NCI-H748 (cell line): ENCODE measurements at regions not wholly inside any gene's neighbourhood (a gene's known extent, or its start where the extent isn't known, plus 50 kb on each side); places are given as distances from the start of the nearest gene placed in this dataset.
A peak's percentile ranks its signal among the peaks of the same experiment; 100 is the strongest.

Experiments
- DNase-seq: peaks from one replicate; lab custom pipeline; 2025; ENCODE audit not compliant: unreplicated experiment; lab: John Stamatoyannopoulos, UW

DNA sequence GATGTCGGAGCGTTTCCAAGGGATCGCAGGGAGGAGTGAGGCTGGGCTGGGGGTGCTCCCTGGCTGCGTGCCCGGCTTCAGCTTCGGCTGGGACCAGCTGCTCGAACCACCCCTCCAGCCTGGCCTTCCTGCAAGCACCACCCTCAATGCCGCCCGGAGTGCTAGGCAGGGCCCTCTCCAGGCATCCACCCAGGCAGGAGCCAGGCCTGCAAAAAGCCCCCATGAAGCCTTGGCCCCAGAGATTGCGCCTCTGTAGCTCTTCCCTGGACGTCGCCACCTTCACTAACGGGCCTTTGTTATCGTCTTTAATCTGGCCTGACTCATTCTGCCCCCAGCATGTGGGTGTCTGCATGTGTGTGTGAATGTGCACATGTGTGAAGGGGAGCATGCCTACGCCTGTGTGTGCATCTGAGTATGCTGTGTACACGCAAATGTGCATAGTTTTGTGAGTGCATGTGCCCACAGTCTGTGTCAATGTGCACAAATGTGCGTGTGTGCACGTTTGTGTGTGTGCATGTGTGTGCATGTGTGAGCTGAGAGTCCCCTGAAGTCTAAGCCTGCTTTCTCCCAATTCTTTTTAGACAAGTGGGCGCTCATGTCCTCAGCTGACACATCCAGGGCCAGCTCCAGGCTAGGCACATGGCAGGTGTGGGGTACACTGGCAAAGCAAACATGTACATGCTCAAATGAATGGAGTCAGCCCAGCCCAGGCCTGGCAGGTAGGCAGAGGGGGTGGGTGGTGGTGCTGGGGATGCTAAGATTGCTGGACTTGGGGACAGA, 195.4 kb upstream of the C14orf180 start:
- no peak for DNase-seq

DNA sequence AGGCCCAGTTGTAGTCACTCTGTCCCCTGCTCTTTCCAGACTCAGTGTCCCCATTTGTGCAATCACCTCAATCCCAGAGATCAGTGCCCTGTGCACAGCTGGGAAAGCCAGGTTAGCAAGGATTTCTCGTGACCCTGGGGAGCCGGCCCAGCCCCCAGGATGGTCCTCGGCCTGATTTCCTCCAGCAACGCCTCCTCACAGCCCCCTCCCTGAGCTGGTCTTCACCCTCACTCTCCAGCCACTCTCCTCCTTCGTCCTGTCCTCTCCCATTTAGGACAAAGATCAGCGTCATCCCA, 194.8 kb upstream of the C14orf180 start:
- no peak for DNase-seq

DNA sequence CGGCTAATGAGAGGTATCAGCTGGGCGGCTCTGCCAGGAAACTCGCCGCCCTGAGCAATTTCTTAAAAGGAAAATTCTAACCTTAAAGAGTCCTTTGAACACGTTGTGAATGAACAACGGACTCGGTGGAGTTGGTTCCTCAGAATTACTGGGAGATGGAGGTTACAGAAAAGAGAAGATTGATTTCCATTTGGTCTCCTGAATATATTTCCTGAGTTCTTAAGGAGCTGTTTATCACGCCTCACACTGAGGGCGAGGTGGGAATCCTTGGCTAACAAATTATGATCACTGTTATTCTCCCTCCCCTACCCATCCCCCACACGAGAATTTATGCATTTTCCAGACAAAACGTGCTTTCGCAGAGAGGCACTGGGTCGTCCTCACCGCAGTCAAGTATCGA, 194.5 kb upstream of the C14orf180 start:
- DNase-seq, result no peak

DNA sequence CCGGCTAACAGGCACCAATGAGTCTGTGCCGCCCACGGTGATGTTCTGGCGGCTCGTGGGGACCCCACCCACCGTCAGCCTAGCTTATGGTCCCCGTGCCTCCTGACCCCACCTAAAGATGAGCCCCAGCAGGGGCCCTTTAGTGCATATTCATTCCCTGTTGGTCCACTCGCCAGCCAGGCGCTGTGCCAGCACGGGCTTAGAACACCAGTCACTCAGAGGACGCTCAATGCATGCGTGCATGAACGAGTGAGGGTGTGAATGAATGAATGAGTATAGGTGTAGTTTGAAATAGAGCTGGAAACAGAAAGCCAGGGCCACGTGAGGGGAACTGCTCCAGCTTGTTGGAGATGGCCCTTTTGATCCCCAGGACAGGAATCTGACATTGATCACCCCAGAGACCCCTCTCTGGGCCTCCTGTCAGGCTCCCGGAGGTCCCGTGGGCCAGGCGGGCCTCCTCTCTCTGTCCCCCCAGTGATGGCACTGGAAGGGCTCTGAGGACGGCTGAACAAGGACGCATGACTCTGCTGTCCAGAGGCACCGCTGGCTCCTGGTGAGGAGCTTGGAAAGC, 193.9 kb upstream of the C14orf180 start:
- DNase-seq, result no peak

DNA sequence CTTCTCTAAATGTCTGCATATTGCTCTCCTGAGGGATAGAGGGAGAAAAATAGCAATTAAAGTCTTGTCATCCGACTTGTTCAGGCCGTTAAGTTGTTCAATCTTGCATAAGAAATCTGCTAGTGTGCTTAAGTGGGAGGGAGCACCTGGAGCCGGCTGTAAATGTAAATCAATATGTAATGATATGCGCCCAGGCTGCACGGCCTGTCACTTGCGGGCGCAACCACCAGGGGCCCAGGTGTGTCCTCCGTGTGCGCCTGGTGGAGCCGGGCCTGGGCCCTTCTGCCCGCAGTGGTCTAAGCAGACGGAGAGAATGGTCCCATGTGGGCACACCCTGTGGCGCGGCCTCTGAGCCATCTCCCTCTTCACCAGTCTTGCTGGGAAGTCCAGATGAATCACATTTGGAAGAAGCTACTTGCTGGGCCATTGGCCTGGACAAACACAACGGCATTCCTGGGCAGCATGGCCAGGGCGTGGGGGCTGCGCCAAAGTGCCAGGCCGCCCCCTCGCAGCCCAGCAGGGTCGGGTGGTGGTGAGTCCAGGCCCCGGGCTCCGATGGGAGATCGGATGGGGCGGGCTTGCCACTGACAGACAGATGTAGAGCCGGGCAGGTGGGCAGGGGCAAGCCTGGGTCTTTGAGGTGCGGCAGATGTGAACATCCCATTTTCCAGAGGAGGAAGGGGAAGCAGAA, 193.3 kb upstream of the C14orf180 start:
- no peak for DNase-seq

DNA sequence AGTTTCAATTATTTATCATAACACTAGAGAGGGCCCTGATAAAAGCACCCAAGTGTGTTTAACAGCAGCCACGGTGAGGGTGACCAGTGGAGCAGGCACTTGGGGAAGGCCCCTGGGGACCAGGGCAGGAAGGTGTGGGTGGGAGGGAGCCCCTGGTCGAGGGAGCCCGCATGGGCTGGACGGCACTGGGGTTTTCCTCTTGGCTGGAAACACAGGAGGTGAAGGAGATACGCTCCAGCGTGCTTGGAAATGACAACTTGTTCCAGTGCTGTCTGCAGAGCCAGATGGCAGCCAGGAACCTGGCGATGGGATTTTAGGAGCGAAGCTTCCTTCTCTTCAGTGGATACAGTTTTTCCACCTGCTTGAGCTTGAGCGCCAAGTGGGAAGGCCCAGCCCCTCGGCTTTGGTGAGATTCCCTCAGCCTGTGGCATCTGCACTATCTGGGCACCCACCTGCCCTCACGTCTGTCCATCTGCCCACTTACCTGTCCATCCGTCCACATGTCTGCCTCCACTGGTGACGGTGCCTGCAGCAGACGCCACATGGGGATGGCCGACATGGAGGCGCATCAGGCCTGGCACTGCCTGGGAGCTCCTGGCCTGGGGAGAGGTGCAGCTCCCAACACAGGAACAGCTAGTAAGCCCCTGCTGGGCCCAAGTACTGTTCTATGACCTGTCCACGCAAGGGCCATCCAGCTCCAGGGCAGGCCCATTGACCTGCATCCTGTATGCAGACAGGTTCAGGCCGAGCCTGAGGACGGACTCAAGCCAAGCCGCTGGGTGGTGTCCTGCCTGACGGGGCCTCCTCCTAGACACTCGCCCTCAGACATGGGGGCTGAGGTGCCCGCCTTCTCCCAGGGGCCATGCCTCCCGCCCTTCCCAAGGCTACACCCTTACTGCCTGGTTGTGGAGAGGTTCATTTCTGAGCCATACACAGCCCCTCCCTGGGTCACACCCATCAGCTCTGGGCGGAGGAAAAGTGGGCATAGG, 192.2 kb upstream of the C14orf180 start:
- DNase-seq, result no peak

DNA sequence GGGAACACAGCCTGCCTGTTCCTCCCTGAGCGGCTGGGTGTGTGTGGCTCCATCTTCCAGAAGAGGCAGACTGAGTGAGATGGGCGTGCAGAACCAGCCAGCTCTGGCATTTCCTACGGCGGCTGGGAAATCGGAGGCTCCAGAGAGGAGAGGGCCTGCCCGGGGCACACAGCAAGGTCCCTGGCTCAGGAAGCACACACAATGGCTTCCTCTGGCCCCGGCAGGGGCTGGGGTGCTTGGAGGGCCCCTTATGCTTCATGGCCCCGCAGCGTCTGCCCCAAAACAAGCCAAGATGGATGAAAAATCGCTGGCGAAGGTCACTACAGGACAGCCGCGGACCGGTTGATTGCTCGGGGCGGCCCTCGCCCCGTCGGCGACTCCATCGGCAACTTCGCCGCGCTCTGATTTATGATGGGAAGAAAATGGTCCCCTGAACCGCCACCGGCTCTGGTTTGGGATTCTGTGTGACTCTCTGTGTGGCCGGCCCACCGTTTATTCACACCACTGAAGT, 191.5 kb upstream of the C14orf180 start:
- DNase-seq, result no peak

DNA sequence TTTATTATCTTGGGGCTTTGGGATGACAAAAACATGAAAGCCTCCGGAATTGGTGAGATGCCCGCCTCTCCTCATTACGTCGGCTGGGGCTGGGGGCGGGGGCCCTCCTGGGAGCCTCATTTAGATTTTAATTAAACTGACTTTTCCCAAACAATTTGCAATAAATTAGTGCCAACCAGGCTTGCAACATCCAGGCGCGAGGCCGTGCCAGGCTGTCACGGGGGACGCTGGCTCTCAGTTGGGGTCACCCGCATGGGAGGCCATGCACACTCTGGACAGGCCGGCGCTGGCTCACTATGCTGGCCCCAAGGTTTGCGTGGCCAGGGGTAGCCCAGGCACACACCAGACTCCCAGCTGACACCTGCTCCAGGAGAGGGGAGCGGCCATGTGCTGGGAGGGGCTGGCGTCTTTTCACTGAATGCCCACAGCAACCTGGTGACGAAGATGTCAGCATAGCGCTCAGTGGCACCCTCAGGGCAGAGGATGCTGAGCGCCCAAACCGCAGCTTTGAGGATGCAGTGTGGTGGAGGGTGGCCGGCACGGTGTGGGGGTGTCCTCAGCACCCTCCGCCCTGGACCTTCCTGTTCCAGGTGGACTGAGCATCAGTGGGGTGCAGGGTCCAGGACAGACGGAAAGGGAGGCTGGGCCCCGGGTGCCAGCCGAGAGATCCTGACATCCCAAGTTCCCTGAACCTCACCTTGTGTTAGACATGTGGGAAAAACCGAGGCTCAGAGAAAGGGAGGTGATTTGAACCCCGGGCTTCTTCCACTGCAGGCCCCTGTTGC, 190.8 kb upstream of the C14orf180 start:
- peak; percentile 50 for DNase-seq

DNA sequence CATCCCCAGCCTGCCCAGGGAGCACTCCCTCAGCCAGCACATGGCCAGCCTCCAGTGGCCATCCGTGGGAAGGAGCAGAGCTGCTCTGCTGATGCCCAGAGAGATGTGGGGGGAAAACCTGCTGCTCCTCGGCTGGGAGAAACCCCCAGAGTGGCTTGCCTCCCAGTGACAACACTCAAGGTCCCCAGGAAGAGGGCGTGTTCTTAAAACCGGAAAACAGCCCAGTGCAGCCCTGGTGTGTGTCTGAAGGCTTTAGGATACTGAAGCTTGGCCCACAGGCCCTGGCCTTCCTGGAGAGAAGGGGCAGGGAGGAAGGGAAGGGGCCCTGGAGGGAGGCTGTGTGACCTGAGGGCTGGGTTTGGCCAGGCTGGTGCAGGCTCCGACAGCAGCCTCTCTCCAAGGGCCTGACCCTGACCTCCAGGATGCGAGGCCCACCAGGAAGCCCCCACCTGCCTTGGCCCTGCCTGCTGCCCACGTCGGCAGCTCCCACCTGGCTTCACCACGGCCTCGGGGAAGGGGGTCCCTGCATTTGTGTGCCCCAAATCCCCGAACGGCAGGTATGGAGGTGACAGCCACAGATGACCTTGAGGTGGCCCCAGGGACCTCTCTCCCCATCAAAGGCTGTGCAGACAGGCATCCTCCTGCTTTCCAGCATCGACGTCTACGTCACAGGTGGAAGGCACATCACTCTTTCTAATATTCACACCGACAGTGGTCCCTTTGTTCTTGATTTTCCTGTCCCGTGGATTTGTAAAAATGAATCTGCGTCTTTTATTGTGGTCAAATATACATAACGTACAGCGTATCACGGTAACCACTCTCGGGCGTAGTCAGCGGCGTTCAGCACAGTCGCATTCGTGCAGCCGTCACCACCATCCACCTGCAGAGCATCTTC, 190.0 kb upstream of the C14orf180 start:
- DNase-seq, result no peak

DNA sequence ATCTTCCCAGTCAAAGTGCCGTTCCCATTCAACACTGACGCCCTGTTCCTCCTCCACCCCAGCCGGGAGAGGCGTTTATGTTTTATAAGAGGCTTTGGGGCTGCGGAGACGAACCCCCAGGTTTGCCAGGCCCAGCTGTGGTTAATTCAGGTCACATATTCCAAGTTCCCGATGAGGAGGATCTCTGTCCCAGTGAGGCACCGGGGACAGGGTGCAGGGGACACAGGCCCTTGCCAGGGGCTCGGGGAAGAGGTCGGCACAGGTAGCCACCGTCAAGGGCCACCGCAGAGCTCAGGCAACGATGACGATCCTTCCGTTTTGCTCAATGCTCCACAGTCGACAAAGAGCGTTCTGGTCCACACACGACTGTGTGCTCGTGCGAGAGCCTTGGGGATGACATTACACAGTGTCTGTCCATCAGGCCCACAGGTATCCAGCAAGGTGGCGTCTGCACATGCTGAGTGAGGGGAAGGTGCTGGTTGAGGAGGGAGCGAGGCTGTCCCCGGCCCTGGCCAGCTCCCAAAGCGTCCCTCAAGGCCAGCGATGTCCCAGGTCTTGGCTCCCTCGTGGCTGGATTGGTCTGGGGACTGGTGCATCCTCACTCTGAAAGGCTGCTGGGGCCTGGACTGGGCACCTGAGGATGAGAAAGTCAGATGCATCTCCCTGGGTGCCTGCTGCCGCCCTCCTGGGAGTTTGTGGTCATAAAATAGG, 189.2 kb upstream of the C14orf180 start:
- DNase-seq, result no peak

DNA sequence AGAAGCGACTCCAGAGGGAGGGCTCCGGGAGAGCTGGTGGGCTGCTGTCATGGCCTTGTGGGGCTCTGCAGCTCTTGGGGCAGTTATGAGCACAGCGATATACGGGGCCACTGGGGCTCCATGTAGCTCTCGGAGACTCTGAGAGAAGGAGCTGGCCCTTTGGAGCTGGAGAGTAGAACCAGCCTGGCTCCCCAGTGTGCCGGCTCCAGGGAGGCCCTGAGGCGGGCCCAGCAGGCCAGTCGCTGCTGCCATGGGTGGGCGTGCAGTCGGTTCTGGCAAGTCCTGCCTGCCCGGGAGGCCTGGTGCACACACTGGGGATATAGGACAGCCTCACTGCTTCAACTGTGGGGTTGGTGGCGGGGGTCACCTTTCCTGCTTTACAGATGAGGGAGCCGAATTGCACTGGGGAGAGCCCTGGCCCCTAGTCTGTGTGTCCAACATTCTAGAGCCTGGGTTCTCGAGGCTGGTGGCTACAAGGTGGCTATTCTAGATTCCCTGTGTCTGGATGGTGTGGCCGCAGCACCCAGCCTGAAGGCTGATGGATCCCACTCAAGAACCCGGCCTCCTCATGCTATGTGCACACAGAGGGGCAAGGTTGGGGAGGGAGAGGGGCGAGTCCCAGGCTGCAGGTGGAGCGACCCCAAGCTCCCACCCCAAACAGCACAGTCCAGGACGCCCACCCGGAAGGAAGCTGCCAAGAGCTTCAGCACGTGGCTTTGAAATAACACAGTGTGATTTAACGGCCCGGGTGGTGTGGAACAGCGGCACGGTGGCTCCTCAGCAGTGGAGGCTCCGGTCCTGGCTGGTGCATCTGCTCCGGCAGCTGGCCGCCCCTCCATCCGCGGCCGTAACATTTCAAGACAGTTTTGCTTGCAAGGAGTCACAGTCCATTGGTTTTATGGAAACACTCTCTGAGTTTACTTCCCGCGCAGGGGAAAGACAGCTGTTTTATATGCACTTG, 188.3 kb upstream of the C14orf180 start:
- DNase-seq, result peak; percentile 19

DNA sequence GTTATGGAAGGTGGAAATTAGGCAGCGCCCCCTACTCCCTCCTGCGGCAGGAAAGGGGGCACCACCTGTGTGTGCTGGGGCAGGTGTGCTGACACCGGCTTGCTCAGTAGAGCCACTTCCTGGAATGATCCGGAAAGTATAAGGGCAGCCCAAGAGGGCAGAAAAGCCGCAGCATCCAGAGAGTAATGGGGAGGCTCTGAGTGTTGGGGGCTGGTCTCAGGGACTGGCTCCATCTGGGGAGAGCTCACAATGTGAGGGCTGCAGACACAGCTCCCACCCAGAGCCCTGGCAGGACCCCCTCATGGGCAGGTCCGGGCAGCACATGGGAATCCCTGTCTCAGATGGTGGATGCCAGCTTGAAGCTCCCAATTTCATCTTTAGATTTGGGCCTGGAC, 187.6 kb upstream of the C14orf180 start:
- DNase-seq, result no peak

DNA sequence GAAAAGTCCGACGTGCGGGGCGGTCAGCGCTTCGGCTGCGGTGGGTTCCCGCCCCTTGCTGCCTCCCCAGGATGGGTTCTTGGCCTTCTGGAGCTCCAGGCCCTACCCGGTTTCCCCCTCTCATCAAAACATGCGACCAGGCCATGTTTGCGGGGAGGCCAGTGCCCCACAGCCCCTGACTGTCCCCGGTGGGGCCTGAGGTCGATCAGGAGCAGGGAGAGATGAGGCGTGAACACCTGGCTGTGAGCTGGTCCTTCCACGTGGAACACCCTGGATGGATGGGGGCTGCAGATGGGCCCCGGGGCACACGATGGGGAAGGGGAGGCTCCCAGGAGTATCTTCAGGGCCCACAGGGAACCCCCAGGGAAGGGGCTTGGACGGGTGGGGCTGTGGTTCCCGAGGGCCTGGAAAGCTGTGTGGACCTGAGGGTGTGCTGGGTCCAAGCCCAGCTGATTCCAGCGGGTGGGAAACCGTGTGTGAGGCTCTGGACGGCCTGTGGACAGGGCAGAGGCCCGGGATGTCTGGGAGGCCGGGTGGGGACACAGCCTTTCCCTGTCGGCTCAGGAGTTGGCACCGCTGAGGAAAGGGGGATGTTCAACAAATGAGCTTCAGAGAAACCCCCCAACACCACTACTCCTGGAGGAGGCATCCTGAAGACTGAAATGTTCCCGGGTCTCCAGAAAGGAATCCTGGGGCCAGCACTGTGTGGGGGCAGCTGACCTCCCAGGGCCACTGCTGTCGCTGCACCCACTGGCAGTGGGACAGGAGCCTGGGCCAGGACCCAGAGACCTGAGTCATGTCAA, 187.0 kb upstream of the C14orf180 start:
- no peak for DNase-seq

DNA sequence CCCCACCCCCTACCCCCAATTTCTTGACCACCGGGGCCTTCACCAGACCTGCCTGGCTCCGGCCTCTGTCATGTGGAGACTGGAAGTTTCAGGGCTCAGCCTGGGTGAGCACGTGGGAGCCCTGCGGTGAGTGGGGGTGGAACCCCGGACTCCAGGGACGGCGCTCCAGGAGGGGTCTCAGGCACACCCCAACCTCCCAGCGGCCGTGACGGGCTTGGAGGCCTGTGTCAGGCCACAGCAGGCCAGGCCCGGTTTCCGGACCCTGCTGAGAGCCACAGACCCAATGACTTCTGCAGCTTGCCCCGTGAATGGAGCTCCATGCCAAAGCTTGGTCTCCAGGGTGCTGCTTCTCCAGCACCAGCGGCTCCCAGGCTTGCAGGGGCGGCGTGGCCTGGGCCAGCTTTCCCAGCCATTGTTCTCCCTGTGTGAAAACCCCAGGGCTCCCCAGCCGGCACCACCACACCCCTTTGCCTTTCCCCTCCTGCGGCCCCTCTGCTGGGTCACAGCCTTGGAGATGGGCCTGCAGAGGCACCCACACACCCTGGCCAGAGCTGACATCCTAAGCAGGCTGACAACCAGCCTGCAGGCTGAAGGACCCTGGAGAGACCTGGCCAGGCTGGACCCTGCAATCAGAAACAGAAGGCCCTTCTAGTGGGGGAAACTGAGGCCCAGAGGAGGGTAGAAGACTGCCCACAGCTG, 186.2 kb upstream of the C14orf180 start:
- no peak for DNase-seq

DNA sequence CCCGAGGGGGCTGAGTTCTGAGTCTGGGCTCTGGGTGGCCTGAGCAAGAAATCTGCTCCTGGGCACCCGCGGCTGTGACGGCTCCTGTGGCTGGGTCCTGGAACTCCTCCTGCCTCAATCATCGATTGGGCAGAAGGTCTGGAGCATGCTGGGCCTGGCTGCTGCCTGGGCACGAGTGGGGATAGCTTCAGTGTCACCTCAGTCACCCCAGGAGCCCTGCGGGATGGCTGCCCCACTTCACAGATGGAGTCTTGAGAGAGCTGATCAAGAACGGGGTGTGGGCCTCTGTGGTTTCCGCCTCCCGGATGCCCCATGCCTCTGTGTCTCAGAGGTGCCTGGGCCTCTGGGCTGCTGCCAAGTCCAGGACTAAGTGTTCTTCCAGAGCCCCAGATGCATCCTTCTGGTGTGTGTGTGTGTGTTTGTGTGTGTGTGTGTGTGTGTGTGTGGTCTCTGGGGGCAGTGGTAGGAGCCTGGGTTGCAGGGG, 185.6 kb upstream of the C14orf180 start:
- no peak for DNase-seq

DNA sequence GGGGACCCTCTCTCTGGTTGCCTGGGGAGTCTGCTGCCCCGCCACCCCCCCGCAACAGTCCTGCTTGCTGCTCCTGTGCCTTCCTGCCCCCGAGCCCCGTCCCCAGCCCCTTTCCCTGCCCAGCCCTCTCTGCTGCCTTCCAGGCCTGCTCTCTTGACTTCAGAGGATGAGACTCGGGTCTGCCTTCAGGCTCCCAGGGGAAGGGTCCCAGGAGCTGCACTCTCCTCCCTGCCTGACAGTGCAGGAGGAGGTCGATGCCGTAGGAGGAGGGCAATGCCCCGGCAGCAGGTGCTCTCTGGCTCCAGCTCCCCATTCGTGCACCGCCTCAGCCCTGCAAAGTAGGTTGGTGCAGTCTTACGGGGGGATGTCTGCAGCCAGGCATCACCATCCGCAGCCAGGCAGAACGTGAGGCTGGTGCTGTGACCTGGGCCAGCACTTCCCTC, 185.1 kb upstream of the C14orf180 start:
- no peak for DNase-seq
